OCI-LY3 (cell line): ENCODE measurements at regions not wholly inside any gene's neighbourhood (a gene's known extent, or its start where the extent isn't known, plus 50 kb on each side); places are given as distances from the start of the nearest gene placed in this dataset.

Experiments used
- H2AFZ ChIP-seq: fragments of 200-600, 300-600 bp; shearing (Covaris generic); 2 replicates; pipeline ENCODE4 v1.6.0; 2014; ENCODE audit warnings: antibody characterized with exemption, low read depth, low read length
- H3K27ac ChIP-seq: fragments of 200-600, 300-600 bp; sonication (generic); 2 replicates; pipeline ENCODE4 v1.5.1; 2014; ENCODE audit warnings: mild to moderate bottlenecking, low read length, moderate library complexity, mixed read lengths
- H3K27me3 ChIP-seq: fragments of 200-600, 300-600 bp; sonication (generic); 2 replicates; pipeline ENCODE4 v1.6.1; 2014; ENCODE audit warnings: low read depth, low read length, mixed read lengths
- H3K36me3 ChIP-seq: fragments of 200-600, 300-600 bp; sonication (generic); replicated peaks from 2 replicates; pipeline ENCODE3; 2014; ENCODE audit warnings: low read depth, low read length, mixed read lengths
- H3K4me1 ChIP-seq: fragments of 300-600, 200-600 bp; sonication (generic); 2 replicates; pipeline ENCODE4 v1.6.1; 2014; ENCODE audit warnings: low read length, mixed read lengths
- H3K4me2 ChIP-seq: fragments of 200-600, 300-600 bp; sonication (generic); 2 replicates; pipeline ENCODE4 v1.6.1; 2014; ENCODE audit warnings: low read length, mixed read lengths
- H3K4me3 ChIP-seq: fragments of 300-600, 200-600 bp; sonication (generic); 2 replicates; pipeline ENCODE4 v1.5.1; 2014; ENCODE audit warnings: antibody characterized with exemption, mild to moderate bottlenecking, low read length, moderate library complexity
- H3K79me2 ChIP-seq: fragments of 300-600, 200-600 bp; shearing (Covaris generic); 2 replicates; pipeline ENCODE4 v1.6.1; 2014; ENCODE audit warnings: mild to moderate bottlenecking, low read length, mixed read lengths
- H3K9ac ChIP-seq: fragments of 300-600, 200-600 bp; shearing (Covaris generic); 2 replicates; pipeline ENCODE4 v1.6.0; 2014; ENCODE audit warnings: mild to moderate bottlenecking, low read length, moderate library complexity
- H3K9me3 ChIP-seq: fragments of 200-600, 300-600 bp; shearing (Covaris generic); 2 replicates; pipeline ENCODE4 v1.6.1; 2014; ENCODE audit warnings: low read length, mixed read lengths; ENCODE audit not compliant: insufficient read depth
- H4K20me1 ChIP-seq: fragments of 200-600, 300-600 bp; sonication (generic); 2 replicates; pipeline ENCODE4 v1.6.1; 2016; ENCODE audit warnings: low read length, mixed read lengths; ENCODE audit not compliant: insufficient read depth
- CTCF ChIP-seq: fragments of 200-600, 300-600 bp; sonication (generic); IDR thresholded peaks from 2 replicates; pipeline ENCODE4 v1.5.1; 2014; ENCODE audit warnings: antibody characterized with exemption, low read length, low read depth
- EZH2phosphoT487 ChIP-seq: fragments of 200-600 bp; shearing (Covaris generic); IDR thresholded peaks from 2 replicates; pipeline ENCODE4 v1.6.1; 2018; ENCODE audit warnings: antibody characterized with exemption, mixed run types, low read depth

GRCh38 chr6:139655783-139656705 is 281.6 kb upstream of the CITED2 start:
- H2AFZ ChIP-seq: no peak overlapping the region
- no peaks in the 10 kb centered on the region for H3K9me3 ChIP-seq
- no peaks in the 10 kb centered on the region for H4K20me1 ChIP-seq
- no peak overlapping the region for H3K27ac ChIP-seq
- TF ChIP-seq EZH2phosphoT487 (no peak), CTCF (no peak)
- H3K4me3 ChIP-seq: no peak overlapping the region
- H3K36me3 ChIP-seq: no peaks in the 10 kb centered on the region
- no peaks in the 10 kb centered on the region for H3K4me1 ChIP-seq
- no peak overlapping the region for H3K4me2 ChIP-seq
- H3K9ac ChIP-seq: no peak overlapping the region
- no peaks in the 10 kb centered on the region for H3K79me2 ChIP-seq
- H3K27me3 ChIP-seq: no peaks in the 10 kb centered on the region

- Histone ChIP-seq H3K36me3 (no peaks in the 10 kb centered on the region), H2AFZ (no peak overlapping the region), H3K27ac (no peak overlapping the region), H3K9ac (no peak overlapping the region), H3K79me2 (no peaks in the 10 kb centered on the region), H4K20me1 (no peaks in the 10 kb centered on the region), H3K4me3 (no peak overlapping the region), H3K4me1 (no peaks in the 10 kb centered on the region), H3K27me3 (no peaks in the 10 kb centered on the region), H3K4me2 (no peak overlapping the region), H3K9me3 (no peaks in the 10 kb centered on the region)
- TF ChIP-seq CTCF: no peak
- TF ChIP-seq EZH2phosphoT487: no peak
Observed at GRCh38 chr6:139654888-139655782, 280.7 kb upstream of the CITED2 start.

GRCh38 chr6:139654309-139654708 is 279.9 kb upstream of the CITED2 start:
- Histone ChIP-seq H3K4me1 (no peaks in the 10 kb centered on the region), H3K9ac (no peak overlapping the region), H3K27ac (no peak overlapping the region), H3K27me3 (no peaks in the 10 kb centered on the region), H3K4me2 (no peak overlapping the region), H4K20me1 (no peaks in the 10 kb centered on the region), H3K9me3 (no peaks in the 10 kb centered on the region), H3K79me2 (no peaks in the 10 kb centered on the region), H3K4me3 (no peak overlapping the region), H2AFZ (no peak overlapping the region), H3K36me3 (no peaks in the 10 kb centered on the region)
- no peak for TF ChIP-seq CTCF
- TF ChIP-seq EZH2phosphoT487: no peak

GRCh38 chr6:139653111-139653510 is 278.7 kb upstream of the CITED2 start:
- no peaks in the 10 kb centered on the region for H3K79me2 ChIP-seq
- H3K4me3 ChIP-seq: no peak overlapping the region
- TF ChIP-seq EZH2phosphoT487 (no peak), CTCF (no peak)
- H2AFZ ChIP-seq: no peak overlapping the region
- peaks cover 6% of the 10 kb centered on the region; the same call in 1 of the 2 replicates for H3K4me1 ChIP-seq
- H3K27me3 ChIP-seq: no peaks in the 10 kb centered on the region
- no peaks in the 10 kb centered on the region for H3K9me3 ChIP-seq
- H4K20me1 ChIP-seq: no peaks in the 10 kb centered on the region
- no peak overlapping the region for H3K9ac ChIP-seq
- H3K4me2 ChIP-seq: no peak overlapping the region
- H3K36me3 ChIP-seq: no peaks in the 10 kb centered on the region
- H3K27ac ChIP-seq: no peak overlapping the region
